ENCODE measurements at regions not wholly inside any gene's neighbourhood (a gene's known extent, or its start where the extent isn't known, plus 50 kb on each side); places are given as distances from the start of the nearest gene placed in this dataset.
"Not testable (repeated sequence)": the region's sequence is repeated elsewhere in the genome, so short reads cannot be mapped to it uniquely, and the experiment has no call there.

DNA sequence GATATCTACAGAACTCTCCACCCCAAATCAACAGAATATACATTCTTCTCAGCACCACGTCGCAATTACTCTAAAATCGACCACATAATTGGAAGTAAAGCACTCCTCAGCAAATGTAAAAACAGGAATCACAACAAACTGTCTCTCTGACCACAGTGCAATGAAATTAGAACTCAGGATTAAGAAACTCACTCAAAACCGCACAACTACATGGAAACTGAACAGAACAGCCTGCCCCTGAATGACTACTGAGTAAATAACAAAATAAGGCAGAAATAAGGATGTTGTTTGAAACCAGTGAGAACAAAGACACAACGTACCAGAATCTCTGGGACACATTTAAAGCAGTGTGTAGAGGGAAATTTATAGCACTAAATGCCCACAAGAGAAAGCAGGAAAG is 156.3 kb upstream of the SPRY1 start:
- TF ChIP-seq, protein P1, sequence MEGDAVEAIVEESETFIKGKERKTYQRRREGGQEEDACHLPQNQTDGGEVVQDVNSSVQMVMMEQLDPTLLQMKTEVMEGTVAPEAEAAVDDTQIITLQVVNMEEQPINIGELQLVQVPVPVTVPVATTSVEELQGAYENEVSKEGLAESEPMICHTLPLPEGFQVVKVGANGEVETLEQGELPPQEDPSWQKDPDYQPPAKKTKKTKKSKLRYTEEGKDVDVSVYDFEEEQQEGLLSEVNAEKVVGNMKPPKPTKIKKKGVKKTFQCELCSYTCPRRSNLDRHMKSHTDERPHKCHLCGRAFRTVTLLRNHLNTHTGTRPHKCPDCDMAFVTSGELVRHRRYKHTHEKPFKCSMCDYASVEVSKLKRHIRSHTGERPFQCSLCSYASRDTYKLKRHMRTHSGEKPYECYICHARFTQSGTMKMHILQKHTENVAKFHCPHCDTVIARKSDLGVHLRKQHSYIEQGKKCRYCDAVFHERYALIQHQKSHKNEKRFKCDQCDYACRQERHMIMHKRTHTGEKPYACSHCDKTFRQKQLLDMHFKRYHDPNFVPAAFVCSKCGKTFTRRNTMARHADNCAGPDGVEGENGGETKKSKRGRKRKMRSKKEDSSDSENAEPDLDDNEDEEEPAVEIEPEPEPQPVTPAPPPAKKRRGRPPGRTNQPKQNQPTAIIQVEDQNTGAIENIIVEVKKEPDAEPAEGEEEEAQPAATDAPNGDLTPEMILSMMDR (conservative IDR thresholded peaks at IDR 0.05; ENCODE audit: low read length) = not testable (repeated sequence)
- TF ChIP-seq EZH2phosphoT487 (IDR thresholded peaks at IDR 0.05; ENCODE audit: borderline replicate concordance, low read depth, low read length) = not testable (repeated sequence)

Measured in OCI-LY7 (cell line).